OCI-LY7 (cell line): ENCODE measurements at regions not wholly inside any gene's neighbourhood (a gene's known extent, or its start where the extent isn't known, plus 50 kb on each side); places are given as distances from the start of the nearest gene placed in this dataset.

Source experiments
- CTCF ChIP-seq: fragments of 200-600 bp; sonication (generic); conservative IDR thresholded peaks from 2 replicates; pipeline ENCODE4 v1.5.1; 2014; ENCODE audit warnings: mild to moderate bottlenecking, antibody characterized with exemption, low read length, moderate library complexity, mixed read lengths
- EZH2phosphoT487 ChIP-seq: fragments of 200-600 bp; sonication (generic); IDR thresholded peaks from 2 replicates; pipeline ENCODE4 v1.6.1; 2018; ENCODE audit warnings: low read depth, borderline replicate concordance, mild to moderate bottlenecking, mixed run types, antibody characterized with exemption, low read length, moderate library complexity, mixed read lengths

GRCh38 chr12:58105225-58106119, 164.1 kb downstream of the ATP23 start:
- TF ChIP-seq CTCF (peak; percentile 57), EZH2phosphoT487 (no peak)
